ENCODE measurements at regions not wholly inside any gene's neighbourhood (a gene's known extent, or its start where the extent isn't known, plus 50 kb on each side); places are given as distances from the start of the nearest gene placed in this dataset.

DNA sequence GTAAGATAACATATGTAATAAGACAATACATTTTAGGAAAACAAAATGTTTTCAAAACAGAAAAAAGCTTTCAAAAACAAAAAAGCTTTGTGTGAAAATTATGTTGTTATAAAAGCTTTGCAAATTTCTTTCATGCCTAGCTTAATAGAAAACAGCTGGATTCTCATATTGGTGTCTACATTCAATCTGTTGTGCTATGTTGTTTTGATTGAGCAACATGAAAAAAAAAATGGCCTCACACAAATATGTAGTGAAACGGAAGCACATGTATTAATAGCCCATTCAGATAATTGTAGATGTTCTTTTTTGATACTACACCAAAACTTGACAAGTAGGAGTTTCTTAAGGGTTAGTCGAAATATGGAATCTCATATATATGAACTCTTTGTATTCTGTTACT lies 197.5 kb downstream of the ZEB2 start:
- no peaks in the 10 kb centered on the region for H3K27me3 ChIP-seq (ENCODE audit: control insufficient read depth, insufficient read depth, low read length)
- TF ChIP-seq, protein P1, sequence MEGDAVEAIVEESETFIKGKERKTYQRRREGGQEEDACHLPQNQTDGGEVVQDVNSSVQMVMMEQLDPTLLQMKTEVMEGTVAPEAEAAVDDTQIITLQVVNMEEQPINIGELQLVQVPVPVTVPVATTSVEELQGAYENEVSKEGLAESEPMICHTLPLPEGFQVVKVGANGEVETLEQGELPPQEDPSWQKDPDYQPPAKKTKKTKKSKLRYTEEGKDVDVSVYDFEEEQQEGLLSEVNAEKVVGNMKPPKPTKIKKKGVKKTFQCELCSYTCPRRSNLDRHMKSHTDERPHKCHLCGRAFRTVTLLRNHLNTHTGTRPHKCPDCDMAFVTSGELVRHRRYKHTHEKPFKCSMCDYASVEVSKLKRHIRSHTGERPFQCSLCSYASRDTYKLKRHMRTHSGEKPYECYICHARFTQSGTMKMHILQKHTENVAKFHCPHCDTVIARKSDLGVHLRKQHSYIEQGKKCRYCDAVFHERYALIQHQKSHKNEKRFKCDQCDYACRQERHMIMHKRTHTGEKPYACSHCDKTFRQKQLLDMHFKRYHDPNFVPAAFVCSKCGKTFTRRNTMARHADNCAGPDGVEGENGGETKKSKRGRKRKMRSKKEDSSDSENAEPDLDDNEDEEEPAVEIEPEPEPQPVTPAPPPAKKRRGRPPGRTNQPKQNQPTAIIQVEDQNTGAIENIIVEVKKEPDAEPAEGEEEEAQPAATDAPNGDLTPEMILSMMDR (IDR thresholded peaks at IDR 0.05; ENCODE audit: insufficient read depth, low read length, poor library complexity, severe bottlenecking): no peak
- DNase-seq (ENCODE audit: low read depth): no peak
- H3K4me3 ChIP-seq (ENCODE audit: low read depth, low read length): no peak overlapping the region
- H3K36me3 ChIP-seq (ENCODE audit: control insufficient read depth, insufficient read depth, low read length): no peaks in the 10 kb centered on the region

DNA sequence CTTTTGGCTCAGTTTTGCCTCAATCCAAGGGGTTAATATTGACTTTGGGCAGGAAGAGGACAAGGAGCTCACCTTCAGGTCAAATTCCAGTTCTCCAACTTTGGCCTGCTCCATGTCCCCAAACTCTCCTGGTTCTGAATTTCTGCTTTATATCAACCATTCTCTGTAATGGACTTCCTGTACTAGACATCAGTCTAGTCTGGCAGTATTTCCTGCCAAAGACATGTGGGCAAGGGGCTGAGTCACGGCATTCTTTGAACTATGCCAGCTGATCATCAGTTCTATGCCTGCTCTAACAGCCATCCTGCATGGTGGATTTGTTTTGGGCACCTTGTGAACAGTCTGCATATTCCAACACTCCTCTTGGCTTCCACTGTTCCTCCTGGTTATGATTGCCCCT lies 199.4 kb downstream of the ZEB2 start:
- Histone ChIP-seq H3K4me3 (ENCODE audit: low read depth, low read length) (no peak overlapping the region), H3K36me3 (ENCODE audit: control insufficient read depth, insufficient read depth, low read length) (no peaks in the 10 kb centered on the region), H3K27me3 (ENCODE audit: control insufficient read depth, insufficient read depth, low read length) (no peaks in the 10 kb centered on the region)
- TF ChIP-seq, protein P1 (IDR thresholded peaks at IDR 0.05; ENCODE audit: insufficient read depth, low read length, poor library complexity, severe bottlenecking): no peak
- no peak for DNase-seq (ENCODE audit: low read depth)

DNA sequence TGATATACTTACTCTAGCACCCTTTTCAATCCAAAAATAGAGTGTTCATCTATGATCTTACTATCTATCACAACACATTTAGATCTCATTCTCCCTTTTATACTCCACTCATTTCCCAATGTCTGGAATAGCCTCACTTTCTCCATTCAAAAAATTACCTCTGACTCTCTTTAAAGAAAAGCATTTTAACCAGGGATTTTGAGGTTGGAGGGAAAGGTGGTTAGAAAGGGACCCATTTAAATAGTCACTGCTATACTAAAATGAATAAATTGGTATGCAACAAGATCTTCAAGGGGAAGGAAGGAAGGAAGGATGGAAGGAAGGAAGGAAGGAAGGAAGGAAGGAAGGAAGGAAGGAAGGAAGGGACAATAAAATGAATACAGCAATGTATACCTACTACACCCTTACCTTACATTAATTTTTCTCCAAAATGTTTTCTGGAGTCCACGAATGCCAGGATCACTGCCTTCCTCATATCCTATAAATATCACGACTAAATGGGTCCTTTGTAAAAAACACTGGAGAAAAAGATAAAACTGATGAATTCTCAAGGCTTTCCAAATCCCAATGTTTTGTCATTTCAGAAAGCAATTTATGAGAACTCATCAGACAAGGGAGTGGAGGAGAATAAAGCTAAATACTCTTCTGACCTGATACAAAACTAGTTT lies 202.7 kb downstream of the ZEB2 start:
- Histone ChIP-seq H3K27me3 (ENCODE audit: control insufficient read depth, insufficient read depth, low read length) (no peaks in the 10 kb centered on the region), H3K36me3 (ENCODE audit: control insufficient read depth, insufficient read depth, low read length) (no peaks in the 10 kb centered on the region), H3K4me3 (ENCODE audit: low read depth, low read length) (no peak overlapping the region)
- DNase-seq (ENCODE audit: low read depth): no peak
- TF ChIP-seq, protein P1 (IDR thresholded peaks at IDR 0.05; ENCODE audit: insufficient read depth, low read length, poor library complexity, severe bottlenecking): no peak

DNA sequence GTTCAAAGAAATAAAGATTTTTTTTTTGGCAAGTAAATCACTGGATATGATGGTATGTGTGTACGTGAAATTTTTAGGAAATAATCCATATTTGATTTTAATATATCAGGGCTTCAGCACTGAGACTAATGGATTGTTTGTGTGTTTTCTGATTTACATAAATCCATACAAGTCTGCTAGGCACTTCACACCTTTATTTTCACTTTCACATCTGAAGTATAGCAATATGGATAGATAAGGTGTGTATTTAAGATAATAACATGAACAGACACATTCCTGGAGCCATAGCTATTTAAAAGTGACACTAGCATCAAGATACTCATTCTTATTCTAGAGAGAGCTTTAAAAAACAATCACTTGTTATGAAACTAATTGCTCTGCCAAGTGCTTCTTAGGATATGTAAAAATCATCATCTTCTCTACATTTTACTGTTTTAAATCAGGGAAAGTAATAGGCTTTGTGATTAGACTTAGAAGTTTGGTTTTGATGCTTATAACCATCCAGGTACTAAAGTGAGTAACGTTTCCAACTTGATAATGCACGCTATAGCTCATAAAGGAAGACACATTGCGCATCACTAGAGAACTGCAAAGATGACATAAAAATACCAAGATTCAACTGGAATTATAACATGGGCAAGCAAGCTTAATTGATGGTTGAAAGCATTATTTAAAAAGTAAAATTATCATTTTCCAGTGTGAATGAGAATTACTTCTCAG lies 208.9 kb downstream of the ZEB2 start:
- TF ChIP-seq, protein P1 (IDR thresholded peaks at IDR 0.05; ENCODE audit: insufficient read depth, low read length, poor library complexity, severe bottlenecking): no peak
- DNase-seq (ENCODE audit: low read depth): no peak
- no peaks in the 10 kb centered on the region for H3K27me3 ChIP-seq (ENCODE audit: control insufficient read depth, insufficient read depth, low read length)
- no peak overlapping the region for H3K4me3 ChIP-seq (ENCODE audit: low read depth, low read length)
- H3K36me3 ChIP-seq (ENCODE audit: control insufficient read depth, insufficient read depth, low read length): no peaks in the 10 kb centered on the region

DNA sequence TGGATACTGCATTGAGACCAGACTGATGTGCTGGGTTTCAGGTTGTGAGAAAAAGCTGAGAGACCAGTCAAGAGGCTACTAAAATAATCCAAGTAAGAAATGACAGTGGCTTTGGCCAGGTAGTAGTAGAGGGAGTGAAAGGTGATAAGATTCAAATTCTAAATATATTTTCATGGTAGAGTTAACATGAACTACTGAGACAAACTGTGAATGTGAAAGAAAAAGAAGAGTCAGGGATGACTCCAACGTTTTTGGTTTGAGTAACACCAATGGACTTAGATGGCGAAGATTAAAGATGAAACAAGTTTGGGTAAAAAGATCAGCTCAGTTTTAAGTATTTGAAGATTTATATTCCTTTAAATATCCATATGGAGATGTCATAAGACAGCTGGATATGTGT lies 209.4 kb downstream of the ZEB2 start:
- no peak for DNase-seq (ENCODE audit: low read depth)
- TF ChIP-seq, protein P1 (IDR thresholded peaks at IDR 0.05; ENCODE audit: insufficient read depth, low read length, poor library complexity, severe bottlenecking): no peak
- no peak overlapping the region for H3K4me3 ChIP-seq (ENCODE audit: low read depth, low read length)
- H3K36me3 ChIP-seq (ENCODE audit: control insufficient read depth, insufficient read depth, low read length): no peaks in the 10 kb centered on the region
- H3K27me3 ChIP-seq (ENCODE audit: control insufficient read depth, insufficient read depth, low read length): no peaks in the 10 kb centered on the region
